Kidney (tissue), 13 donors: ENCODE measurements at regions not wholly inside any gene's neighbourhood (a gene's known extent, or its start where the extent isn't known, plus 50 kb on each side); places are given as distances from the start of the nearest gene placed in this dataset.

ENCODE experiments used
- DNase-seq, 5 donors: peaks; one replicate each; pipeline ENCODE4 v3.0.0-alpha.2; 2013 to 2020
- FAIRE-seq: peaks from 2 replicates; lab custom pipeline; 2012; peaks lifted over from hg19 to GRCh38; lab: Jason Lieb, UNC
- H3K27ac ChIP-seq, 2 donors: one replicate each; pipeline ENCODE4 v1.7.0; 2013; ENCODE audit warnings: low read depth in 2 of 2, low read length in 2 of 2, inconsistent platforms in 1 of 2
- H3K27me3 ChIP-seq: one replicate; pipeline ENCODE4 v1.7.1; 2013; ENCODE audit warnings: low read length, inconsistent platforms; ENCODE audit not compliant: control insufficient read depth, insufficient read depth
- H3K36me3 ChIP-seq, 3 donors: one replicate each; pipeline versions ENCODE4 v1.7.0 to v1.7.1; 2013; ENCODE audit warnings: low read length in 3 of 3, control low read depth in 1 of 3, inconsistent platforms in 1 of 3; ENCODE audit not compliant: insufficient read depth in 3 of 3, control insufficient read depth in 2 of 3
- H3K4me1 ChIP-seq, 3 donors: one replicate each; pipeline versions ENCODE4 v1.7.0 to v1.7.1; 2013; ENCODE audit warnings: low read length in 3 of 3, inconsistent platforms in 1 of 3, low read depth in 1 of 3; ENCODE audit not compliant: control insufficient read depth in 2 of 3, insufficient read depth in 2 of 3
- H3K4me3 ChIP-seq, 3 donors: one replicate each; pipeline versions ENCODE4 v1.7.0 to v1.8.1; 2013; ENCODE audit warnings: low read length in 3 of 3, control low read depth in 1 of 3, inconsistent platforms in 1 of 3
- H3K9ac ChIP-seq, 3 donors: one replicate each; pipeline versions ENCODE4 v1.7.0 to v1.7.1; 2013; ENCODE audit warnings: low read length in 3 of 3, control low read depth in 1 of 3, inconsistent platforms in 1 of 3
- H3K9me3 ChIP-seq, 3 donors: one replicate each; pipeline versions ENCODE4 v1.7.0 to v1.7.1; 2013; ENCODE audit warnings: low read length in 3 of 3, control low read depth in 1 of 3, inconsistent platforms in 1 of 3; ENCODE audit not compliant: control insufficient read depth in 2 of 3, insufficient read depth in 1 of 3
- CTCF ChIP-seq: IDR thresholded peaks from 3 replicates; pipeline ENCODE4 v1.5.1; 2012; ENCODE audit warnings: mild to moderate bottlenecking, moderate library complexity, borderline replicate concordance; ENCODE audit not compliant: insufficient read depth; ENCODE audit errors: extremely low read depth
- intact Hi-C: fragments of 100-400 bp; cut with DNase I; formaldehyde crosslinking; loops from one replicate; pipeline ENCODE4 v1.11.1; 2022
- donor health status: control.
- donor health status: control.
- donor health status: control.
- donor health status: control.
- donor health status: control.
- donor health status: DM: yes; HTN: yes; CAD: no.
- donor health status: Normal renal cell carcinoma (clear cell type).

DNA sequence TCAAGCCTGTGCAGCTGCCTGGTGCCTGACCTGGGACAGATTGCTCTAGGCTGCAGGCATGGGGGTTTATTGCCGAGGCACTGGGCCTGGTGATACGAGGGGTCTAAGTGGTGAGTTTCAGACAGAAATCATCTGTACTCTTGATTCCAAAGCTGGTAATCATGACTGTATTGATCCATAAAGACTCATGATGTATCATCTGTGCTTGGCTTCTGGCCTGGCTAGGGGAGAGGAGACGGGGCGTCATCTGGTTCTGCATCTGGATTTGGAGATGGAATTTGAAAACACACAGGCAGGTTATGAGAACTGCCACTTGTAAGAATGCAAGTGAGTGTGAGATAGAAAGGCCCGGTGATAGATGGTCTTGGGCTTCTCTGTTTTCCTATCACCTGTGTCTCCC, 337.4 kb upstream of the C2CD4B start:
- Histone ChIP-seq H3K27ac (no peak overlapping the region), H3K9me3 (no peaks in the 10 kb centered on the region), H3K27me3 (no peaks in the 10 kb centered on the region), H3K4me3 (no peak overlapping the region), H3K9ac (no peak overlapping the region), H3K36me3 (no peaks in the 10 kb centered on the region), H3K4me1 (peaks cover 0 to 5% (median 0%) of the 10 kb centered on the region in 3 donors)
- TF ChIP-seq CTCF: no peak
- no peak for DNase-seq
- FAIRE-seq: no peak
- intact Hi-C loops: no loop called here

DNA sequence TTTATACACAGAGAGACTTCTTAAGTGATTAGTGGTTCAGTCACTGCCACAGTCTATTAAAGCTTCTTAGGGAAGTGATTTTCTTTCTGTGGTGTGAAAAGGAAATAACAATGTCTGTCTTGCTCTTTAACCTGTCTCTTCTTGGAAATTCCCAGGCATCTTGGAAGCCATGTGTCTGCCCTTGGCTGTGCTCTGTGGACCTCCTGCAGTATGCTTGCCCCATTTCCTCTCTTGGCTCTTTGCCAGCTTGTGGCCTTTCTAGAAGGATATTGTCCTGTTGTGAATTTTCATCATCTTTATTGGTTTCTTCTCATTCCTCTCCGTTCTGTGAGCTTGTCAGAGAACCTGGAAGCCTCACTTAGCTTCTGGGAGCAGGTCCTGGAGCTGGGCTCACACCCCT, 338.4 kb upstream of the C2CD4B start:
- DNase-seq: peak in 2 of 5 donors; percentile 20 to 68
- H3K27ac ChIP-seq: no peak overlapping the region
- intact Hi-C loops: no loop called here
- H3K9ac ChIP-seq: no peak overlapping the region
- no peak overlapping the region for H3K4me3 ChIP-seq
- no peaks in the 10 kb centered on the region for H3K27me3 ChIP-seq
- TF ChIP-seq CTCF: no peak
- no peaks in the 10 kb centered on the region for H3K9me3 ChIP-seq
- peaks cover 0 to 5% (median 0%) of the 10 kb centered on the region in 3 donors for H3K4me1 ChIP-seq
- no peaks in the 10 kb centered on the region for H3K36me3 ChIP-seq
- FAIRE-seq: no peak

- no peak for FAIRE-seq
- Histone ChIP-seq H3K36me3 (no peaks in the 10 kb centered on the region), H3K27me3 (no peaks in the 10 kb centered on the region), H3K27ac (no peak overlapping the region), H3K4me3 (no peak overlapping the region), H3K9me3 (no peaks in the 10 kb centered on the region), H3K4me1 (peaks cover 0 to 5% (median 2%) of the 10 kb centered on the region in 3 donors), H3K9ac (no peak overlapping the region)
- intact Hi-C loops: no loop called here
- TF ChIP-seq CTCF: no peak
- DNase-seq: no peak
Measured at GRCh38 chr15:62505762-62506161, 340.7 kb upstream of the C2CD4B start.

GRCh38 chr15:62506217-62506805, 341.2 kb upstream of the C2CD4B start:
- H3K4me1 ChIP-seq: peaks cover 0 to 8% (median 5%) of the 10 kb centered on the region in 3 donors
- DNase-seq (no peak), FAIRE-seq (no peak)
- TF ChIP-seq CTCF: no peak
- H3K27me3 ChIP-seq: no peaks in the 10 kb centered on the region
- H3K27ac ChIP-seq: no peak overlapping the region
- H3K4me3 ChIP-seq: no peak overlapping the region
- no peaks in the 10 kb centered on the region for H3K9me3 ChIP-seq
- intact Hi-C loops: no loop called here
- no peak overlapping the region for H3K9ac ChIP-seq
- H3K36me3 ChIP-seq: no peaks in the 10 kb centered on the region
